Activated CD8-positive, alpha-beta memory T cell treated with anti-CD3 and anti-CD28 coated beads for 24 hours (primary cell): ENCODE measurements at regions not wholly inside any gene's neighbourhood (a gene's known extent, or its start where the extent isn't known, plus 50 kb on each side); places are given as distances from the start of the nearest gene placed in this dataset.
"Not testable (repeated sequence)": the region's sequence is repeated elsewhere in the genome, so short reads cannot be mapped to it uniquely, and the experiment has no call there.

ENCODE experiments used
- DNase-seq: peaks from one replicate; pipeline ENCODE4 v3.0.0-alpha.2; 2020

DNA sequence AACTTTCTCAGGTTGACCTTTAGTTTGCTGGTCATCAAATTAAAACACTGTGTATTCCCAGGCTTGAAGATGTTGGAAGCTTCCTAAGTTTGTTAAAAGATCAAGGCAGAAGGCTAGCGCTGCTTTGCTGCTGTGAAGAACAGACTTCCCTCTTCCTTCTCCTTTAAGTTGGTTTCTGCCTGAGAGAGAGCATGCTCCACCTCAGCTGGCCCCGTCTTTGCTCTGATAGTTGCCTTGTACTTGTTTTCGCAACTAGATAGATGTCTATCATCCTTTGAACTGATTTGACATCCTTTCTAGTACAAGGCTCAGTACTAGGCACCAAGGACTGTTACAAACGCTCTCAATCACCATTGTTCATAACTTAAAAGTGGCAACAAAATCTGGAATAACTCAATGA, 177.8 kb upstream of the MKLN1 start:
- DNase-seq, result no peak

DNA sequence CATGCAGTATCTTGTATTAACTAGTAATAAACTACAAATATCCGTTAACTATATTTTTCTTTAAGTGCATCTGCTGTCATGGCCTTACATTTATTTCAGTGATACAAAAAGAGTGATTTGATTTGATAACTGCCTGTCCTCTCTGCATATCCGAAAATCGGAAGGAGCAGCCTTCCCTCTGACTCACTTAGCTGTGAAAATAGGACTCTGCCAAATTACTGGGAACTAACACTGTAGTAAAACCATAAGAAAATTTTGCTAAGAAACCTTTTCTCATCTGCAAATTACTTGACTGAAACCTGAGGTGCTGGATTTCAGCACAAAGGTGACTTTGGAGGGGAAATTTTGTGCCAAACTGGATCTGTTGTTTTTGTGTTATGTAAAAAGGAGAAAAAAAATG, 176.6 kb upstream of the MKLN1 start:
- no peak for DNase-seq

DNA sequence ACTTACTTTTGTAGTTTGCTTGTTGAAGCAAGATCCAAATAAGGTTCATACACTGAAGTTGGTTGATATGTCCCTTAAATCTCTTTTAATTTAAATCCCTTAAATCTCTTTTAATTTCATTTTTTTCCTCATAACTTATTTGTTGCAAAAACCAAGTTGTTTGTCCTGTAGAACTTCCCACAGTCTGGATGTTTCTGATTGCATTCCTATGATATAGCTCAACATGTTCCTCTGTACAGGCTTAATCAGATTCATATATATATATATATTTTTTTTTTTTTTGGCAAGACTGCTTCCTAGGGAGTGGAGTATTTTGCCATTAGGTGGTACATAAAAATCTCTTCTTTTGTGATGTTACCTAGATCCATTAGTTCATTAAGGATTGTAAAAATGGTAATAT, 174.9 kb upstream of the MKLN1 start:
- no peak for DNase-seq

DNA sequence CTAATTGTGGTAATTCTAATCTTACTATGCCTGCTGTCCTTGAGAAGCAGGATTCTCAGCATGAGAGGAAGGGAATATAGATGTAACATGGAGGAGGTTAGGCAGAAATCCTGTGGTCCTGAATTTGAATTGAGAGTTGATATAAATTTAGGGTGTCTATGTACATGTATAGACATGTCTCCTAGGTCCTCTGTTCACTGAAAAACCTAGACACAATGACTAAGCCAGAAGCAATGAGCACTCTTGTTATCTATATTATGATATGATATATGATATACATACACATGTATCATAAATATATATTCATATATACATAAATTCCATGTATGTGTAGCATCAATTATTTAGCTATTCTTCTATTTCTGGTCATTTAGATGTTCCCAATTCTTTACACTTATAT, 173.3 kb upstream of the MKLN1 start:
- DNase-seq, result no peak

DNA sequence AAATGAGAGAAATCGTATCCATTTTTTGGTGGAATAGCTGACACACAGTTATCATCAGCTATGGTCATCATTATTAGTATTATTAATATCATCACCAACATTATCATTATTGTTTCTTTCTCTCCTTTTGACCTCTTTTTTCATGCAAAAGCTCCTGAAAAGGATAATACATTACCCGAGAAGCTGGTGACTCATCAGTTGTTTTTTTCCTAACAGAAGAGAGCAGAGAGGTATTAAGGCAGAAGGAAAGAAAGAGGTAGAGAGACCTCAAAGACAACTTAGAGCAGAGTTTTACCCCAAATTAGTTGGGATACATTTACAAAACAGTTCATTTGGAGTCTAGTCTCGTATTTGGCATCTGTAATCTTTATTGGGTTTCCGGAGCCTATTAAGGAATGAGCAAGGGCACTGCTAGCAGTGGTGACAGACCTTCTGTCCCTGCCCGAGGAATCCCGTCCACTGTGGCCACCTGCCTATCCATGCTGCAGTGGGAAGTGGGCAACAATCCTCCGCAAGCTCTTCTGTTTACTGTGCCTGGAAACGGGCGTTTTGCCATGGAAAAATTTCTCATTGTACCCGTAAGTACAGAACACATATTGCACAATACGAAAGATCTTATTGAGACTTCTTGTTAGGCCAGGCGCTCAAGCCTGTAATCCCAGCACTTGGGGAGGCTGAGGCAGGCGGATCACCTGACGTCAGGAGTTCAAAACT, 170.0 kb upstream of the MKLN1 start:
- no peak for DNase-seq

DNA sequence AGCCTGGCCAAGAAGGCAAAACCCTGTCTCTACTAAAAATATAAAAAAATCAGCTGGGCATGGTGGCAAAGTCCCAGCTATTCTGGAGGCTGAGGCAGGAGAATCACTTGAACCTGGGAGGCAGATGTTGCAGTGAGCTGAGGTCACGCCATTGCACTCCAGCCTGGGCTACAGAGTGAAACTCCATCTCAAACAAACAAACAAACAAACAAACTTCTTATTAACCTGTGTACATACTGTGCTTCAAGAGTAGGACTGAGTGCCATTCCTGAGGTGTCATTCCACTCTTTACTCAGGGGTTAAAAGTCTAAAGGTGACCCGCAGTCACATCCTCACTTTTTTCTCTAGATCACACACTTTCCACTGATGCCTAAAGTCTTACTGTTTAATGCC, 169.4 kb upstream of the MKLN1 start:
- DNase-seq, result not testable (repeated sequence)

DNA sequence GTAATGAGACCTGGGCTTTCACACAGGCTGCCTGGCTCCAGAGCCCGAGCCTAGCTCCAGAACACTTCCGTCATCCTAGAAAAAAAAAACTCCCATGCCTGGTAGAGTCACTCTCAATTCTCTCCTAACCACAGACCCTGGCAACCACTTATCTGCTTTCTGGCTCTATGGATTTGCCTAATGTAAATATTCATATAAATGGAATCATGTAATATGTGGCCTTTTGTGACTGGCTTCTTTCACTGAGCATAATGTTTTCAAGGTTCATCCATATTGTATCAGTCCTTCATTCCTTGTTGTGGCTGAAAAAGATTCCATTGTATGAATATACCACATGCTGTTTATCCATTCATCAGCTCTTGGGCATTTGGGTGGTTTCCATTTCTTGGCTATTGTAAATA, 167.7 kb upstream of the MKLN1 start:
- no peak for DNase-seq

DNA sequence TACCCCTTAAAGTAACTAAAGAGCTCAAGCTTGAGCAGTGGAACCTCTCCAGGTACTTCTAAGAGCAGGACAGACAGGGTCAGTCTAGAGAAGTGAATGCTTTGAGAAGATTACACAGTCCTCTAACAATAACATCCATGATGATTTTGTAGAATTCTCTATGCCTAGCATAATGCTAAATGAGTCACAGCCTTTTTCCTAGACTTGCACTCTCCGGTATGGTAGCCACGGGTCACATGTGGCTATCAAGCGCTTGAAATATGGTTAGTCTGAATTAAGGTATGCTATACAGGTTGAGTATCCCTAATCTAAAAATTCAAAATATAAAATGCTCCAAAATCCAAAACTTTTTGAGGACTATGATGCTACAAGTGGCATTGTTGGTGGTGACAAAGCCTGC, 166.6 kb upstream of the MKLN1 start:
- no peak for DNase-seq

DNA sequence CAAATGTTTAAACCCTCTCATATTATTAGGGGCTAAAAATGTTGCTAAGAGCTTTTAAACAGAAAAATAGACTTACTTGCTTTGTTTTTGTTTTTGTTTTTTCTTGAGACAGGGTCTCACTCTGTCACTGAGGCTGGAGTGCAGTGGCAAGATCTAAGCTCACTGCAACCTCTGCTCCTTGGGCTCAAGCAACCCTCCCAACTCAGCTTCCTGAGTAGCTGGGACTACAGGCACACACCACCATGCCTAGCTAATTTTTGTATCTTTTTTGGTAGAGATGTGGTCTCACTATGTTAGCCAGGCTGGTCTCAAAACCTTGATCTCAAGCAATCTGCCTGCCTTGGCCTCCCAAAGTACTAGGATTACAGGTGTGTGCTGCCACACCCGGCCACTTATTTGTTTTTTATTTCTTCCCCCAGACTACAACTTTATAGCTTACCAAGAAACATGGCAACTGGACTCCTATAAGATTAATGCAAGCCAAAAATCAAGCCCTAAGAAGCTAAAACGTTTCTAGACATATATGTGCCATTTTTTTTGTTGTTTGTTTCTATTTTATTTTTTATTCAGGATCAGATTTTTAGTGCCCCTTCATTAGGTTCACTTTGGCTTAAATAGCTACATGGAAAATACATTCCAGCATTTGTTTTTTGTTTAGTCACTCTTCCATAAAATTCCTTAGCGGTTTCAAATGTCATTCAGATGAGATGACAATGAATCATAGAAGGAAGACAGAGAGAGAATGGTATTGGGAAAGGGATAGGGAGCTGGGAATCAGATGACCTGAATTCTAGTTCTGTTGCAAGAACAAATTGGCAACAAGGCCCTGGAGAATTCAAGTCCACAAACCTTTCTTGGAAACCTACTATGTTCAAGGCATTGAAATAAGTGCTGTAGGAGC, 163.4 kb upstream of the MKLN1 start:
- no peak for DNase-seq

DNA sequence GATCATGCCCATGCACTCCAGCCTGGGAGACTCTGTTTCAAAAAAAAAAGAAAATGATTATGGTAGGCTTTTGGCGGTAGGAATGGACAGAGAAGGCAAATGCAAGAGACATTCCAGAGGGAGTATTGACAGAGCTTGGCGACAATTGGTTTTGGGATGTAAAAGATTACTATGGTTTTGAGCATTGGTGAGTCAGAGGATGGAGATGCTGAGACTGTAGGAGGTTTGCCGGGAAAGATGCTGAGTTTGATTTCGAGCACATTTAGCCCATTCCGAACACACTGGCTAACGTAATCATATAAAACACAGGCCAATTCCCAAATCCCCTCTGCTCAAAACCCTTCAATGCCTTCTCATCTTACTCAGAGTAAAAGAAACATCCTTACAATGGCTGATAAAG, 161.6 kb upstream of the MKLN1 start:
- no peak for DNase-seq

DNA sequence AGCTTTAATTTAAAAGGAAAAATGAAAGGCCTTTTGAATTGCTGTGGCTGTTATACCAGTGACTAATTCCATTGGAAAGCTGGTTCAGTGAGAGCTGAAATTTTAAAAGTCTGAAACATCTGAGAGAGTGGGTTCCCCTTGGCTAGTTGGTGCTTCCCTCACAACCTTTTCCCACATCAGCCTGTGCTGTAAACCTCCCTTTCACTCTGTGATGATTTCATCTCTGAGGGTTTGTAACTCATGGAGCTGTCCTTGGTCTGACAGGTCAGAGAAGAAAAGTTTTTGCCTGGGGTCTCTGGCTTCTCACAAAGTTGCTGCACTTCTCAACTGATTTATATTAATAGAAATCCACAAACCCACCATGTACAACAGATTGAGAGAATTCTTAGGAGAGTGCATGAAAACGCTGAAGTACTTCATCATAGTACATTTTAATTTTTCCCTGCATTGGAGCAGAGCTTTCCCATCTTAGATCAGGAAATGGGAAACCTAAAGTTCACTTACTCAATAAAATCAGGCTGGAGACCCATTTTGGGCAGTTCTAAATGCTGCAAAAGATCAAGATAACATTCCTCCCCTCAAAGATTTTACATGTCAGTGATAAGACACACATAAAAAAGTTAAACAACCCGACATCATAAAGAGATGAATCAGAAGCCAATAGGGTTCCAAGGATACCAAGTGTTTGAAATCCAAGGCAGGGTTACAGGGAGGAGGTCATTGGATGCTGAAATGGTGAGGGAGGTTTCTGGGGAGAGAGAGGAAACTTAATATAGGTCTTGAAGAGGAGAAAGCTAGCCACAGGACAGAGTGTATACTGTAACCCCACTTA, 157.0 kb upstream of the MKLN1 start:
- no peak for DNase-seq

DNA sequence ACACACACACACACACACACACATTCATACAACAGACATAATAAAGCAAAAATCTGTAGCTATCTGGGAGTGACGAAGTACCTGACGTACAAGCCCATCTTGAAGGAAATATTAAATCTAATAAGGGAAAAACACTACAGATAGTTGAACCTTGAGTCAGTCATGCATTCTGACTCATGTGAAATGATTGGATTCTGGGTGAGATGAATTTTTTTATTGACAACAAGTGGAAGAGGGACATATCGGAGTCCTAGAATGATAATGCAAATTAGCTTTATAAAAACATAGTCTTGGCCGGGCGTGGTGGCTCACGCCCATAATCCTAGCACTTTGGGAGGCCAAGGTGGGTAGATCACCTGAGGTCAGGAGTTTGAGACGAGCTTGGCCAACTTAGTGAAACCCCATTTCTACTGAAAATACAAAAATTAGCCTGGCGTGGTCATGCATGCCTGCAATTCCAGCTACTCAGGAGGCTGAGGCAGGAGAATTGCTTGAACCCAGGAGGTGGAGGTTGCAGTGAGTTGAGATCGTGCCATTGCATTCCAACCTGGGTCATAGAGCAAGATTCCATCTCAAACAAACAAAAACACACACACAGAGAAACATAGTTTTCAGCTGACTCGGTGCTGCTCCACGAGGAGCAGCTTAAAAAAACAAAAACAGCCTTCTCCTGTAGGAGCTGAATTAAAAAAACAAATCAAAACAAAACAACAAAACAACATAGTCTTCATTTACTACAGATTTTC, 154.4 kb upstream of the MKLN1 start:
- DNase-seq, result no peak

DNA sequence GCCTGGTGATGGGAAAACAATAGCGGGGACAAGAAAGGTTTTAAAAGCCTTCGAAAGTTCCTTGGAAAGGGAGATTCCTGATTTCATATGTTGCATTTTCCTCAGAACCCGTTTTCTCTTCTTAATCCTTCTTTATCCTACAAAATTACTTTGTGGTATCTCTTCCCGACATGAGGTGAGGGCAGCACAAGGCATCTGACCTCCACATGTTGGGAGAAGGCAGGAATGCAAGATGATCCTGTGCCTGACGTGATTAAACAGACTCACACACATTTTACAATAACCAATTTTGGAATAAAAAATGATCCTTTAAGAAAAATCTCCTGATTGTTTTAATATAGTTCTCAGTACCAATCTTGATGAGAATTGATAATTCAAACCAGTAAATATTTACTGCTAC, 153.3 kb upstream of the MKLN1 start:
- DNase-seq, result no peak

DNA sequence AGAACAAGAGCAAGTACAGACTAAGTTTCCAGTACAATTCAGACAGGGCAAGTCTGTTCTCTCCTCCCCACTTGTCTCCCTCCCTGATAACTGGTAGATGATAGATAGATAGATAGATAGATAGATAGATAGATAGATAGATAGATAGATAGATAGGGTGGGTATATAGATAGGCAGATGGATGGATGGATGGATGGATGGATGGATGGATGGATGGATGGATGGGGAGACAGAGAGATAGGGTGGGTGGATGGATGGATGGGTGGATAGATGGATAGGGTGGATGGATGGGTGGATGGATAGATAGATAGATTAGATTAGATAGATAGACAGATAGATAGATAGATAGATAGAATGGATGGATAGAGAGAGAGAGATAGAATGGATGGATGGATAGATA, 152.8 kb upstream of the MKLN1 start:
- no peak for DNase-seq

DNA sequence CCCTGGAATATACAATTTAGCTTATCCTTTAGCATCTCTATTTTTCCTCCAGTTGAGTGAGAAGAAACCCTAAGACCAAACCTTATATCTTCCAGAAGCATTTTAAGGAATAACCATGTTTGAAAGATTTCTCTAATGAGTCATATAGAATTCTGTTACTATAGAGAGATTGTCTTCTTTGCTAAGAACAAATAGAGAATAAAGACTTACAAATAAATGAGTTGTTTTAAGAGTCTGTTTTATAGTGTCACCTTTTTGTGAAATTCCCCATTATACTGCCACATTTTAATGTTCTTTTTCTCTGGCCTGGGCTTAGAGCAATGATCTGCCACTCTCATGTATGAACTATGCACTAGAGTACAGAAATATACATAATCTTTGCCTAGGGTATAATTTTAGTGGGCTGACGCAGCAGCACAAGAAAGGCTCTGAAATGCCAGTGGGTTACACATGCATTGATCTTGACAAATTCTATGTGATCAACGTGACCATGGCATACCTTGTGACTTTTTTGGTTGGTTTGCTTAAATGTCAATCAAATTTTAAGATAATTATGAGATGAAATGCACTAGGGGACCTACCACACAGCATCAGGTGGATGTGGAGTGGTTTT, 145.1 kb upstream of the MKLN1 start:
- no peak for DNase-seq

DNA sequence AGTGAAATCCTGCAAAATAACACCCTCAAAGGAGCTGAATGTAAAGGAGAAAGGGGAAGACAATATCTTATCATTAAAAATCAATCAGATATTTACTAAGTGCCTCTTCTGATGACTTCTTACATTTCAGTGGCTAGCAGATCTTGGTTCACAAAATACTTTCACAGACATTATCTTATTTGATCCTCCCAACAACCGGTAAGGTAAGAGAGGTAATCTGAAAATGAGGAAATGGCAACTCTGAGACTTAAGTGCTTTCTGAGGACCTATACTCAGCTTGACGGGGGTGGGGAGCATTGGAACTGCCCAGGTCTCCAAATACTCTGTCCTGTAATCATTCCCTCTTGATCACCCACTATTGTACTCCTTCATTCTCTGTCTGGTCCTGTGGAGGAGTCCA, 144.6 kb upstream of the MKLN1 start:
- no peak for DNase-seq

DNA sequence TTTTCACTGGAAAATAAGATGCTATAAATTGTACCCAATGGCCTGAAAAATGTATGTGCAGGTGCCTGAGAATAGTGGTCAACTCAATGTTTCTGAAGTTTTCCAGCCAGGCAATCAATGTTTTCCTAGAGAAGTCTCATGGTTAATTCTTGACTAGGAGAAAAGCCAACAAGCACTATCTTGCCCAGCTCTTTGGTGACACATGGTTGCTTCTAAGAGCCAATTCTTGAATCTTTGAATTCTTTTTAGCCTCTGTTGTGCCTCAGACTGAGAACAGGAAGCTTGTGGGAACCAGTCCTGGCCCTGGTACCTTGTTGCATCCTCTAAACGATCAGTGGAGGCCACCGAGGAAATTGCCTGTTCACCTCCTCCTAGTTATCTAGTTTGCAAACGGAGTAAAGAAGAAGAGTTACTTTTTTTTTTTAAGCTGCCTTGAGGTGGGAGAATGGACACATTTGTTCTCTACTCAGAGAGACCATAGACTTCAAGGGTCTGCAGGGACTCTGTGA, 144.0 kb upstream of the MKLN1 start:
- DNase-seq, result no peak

DNA sequence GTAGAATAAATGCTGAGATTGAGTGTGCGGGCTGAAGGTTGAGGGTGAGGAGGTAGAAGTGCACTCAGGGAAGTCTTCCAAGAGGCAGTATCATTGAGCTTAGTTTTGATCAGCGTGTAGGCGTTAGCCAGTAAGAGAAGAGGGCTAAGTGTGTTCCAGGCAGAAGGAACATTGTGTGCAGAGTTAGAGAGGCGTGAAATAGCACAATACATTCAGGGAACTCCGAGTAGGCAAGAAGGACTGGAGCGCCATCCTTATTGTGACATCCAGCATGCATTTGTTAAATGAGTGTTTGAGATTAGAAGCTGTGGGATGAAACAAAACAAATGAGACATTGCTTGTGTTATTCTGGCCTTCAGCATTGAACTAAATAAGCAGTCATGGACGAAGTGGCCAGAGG, 140.9 kb upstream of the MKLN1 start:
- no peak for DNase-seq

DNA sequence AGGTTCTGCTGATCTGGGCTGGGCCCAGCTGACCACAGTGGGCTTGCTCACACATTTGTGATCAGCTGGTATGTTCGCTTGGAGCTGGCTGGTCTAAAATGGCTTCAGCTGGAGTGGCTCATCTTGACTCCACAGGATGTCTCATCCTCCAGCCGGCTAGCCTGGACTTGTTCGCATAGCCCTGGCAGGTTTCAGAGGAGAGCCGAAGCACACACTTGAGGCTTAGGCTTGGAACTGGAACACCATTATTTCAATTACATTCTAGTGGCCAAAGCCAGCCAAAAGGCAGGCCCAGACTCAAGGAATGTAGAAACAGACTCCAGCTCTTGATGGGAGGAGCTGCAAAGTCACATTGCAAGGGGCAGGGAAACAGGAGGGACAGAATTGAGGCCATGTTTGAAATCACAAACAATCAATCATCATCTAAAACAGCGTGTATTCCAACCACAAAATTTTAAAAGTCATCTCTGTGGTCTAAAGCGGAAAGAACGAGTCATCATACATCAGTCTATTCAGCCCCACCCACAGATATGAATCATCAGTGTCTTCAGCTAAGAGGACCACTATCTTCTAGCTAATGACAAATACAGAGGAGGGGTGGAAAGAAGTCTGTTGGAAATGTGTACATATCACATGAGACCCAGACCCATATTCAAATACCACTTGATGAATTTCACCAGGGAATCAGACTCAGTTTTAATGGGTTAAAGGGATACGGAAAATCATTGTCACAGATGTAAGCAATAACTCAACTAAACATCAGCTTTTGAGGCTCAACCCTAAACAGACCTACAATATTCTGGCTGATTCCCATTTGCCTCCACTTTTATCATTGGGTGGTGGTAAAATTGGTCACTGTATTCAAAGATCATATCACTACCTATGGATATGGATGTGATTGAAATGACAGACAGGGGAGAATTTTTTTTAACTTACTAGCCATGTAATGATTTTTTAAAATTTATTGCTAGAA, 139.0 kb upstream of the MKLN1 start:
- peak; percentile 83 for DNase-seq

DNA sequence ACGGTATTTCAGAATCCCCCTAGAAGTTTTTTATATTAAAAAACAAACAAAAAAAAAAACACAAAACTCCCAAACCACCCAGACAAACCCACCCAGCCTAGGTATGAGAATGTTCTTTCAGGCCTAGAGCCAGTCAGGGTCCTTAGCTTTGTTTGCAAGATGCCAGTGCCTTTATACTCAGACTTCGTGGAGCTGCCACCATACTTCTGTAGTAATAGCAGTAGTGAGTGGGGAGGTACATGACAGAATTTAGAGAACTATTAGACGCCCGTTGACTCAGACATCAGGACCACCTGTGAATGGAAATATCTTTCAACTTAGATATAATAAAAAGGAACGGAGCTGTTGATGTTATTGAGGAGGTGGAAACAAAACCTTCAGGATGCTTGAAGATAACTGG, 138.2 kb upstream of the MKLN1 start:
- no peak for DNase-seq

DNA sequence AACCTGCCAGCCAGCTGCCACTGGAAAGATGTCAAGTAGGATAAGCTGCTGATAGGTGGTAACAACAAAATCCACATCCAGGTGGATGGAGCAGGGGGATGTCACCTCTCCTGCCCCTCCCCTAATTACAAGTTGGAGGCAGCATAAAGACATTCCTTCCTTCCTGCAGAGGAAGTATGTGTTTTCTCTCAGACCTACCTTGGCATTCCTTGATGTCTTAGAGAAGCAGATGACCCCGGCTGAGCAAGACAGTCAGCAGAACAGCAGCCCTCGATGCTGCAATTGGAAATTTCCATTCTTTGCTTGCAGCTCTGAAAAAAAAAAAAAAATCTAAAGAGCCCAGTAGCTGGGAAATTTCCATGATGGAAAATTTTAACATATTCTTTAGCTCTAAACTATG, 137.5 kb upstream of the MKLN1 start:
- DNase-seq, result no peak
